ENCODE measurements at regions not wholly inside any gene's neighbourhood (a gene's known extent, or its start where the extent isn't known, plus 50 kb on each side); places are given as distances from the start of the nearest gene placed in this dataset.
"Not testable (repeated sequence)": the region's sequence is repeated elsewhere in the genome, so short reads cannot be mapped to it uniquely, and the experiment has no call there.

- Histone ChIP-seq H3K27me3 (no peaks in the 10 kb centered on the region), H3K27ac (no peak overlapping the region), H3K4me1 (no peaks in the 10 kb centered on the region), H3K4me3 (no peak overlapping the region), H3K9me3 (no peaks in the 10 kb centered on the region), H3K36me3 (no peaks in the 10 kb centered on the region)
- no peak for DNase-seq
- in situ Hi-C loops (cut with MboI; ENCODE audit: low sequenced_read_pairs in 4 of 4) (no loop called here), intact Hi-C loops (cut with DNase I; ENCODE audit: low total_unique reads) (no loop called here)
- ATAC-seq, result no peak
- TF ChIP-seq POLR2A (IDR thresholded peaks at IDR 0.05) (no peak), CTCF (IDR thresholded peaks at IDR 0.05 in 4 of 5, conservative IDR thresholded peaks at IDR 0.05 in 1 of 5) (no peak)
Observed at GRCh38 chr5:18457255-18457654, 823.0 kb downstream of the TAF11L14 start.

- Histone ChIP-seq H3K4me1 (no peaks in the 10 kb centered on the region), H3K4me3 (no peak overlapping the region), H3K9me3 (no peaks in the 10 kb centered on the region), H3K36me3 (no peaks in the 10 kb centered on the region), H3K27ac (no peak overlapping the region), H3K27me3 (no peaks in the 10 kb centered on the region)
- TF ChIP-seq POLR2A (IDR thresholded peaks at IDR 0.05) (no peak), CTCF (IDR thresholded peaks at IDR 0.05 in 4 of 5, conservative IDR thresholded peaks at IDR 0.05 in 1 of 5) (no peak)
- DNase-seq (no peak), ATAC-seq (no peak)
- in situ Hi-C loops (cut with MboI; ENCODE audit: low sequenced_read_pairs in 4 of 4), result no loop called here
- intact Hi-C loops (cut with DNase I; ENCODE audit: low total_unique reads), result no loop called here
Observed at GRCh38 chr5:18461766-18462165, 827.5 kb downstream of the TAF11L14 start.

GRCh38 chr5:18465833-18466681 lies 831.8 kb downstream of the TAF11L14 start:
- no peaks in the 10 kb centered on the region for H3K27me3 ChIP-seq
- in situ Hi-C loops (cut with MboI; ENCODE audit: low sequenced_read_pairs in 4 of 4) (no loop called here), intact Hi-C loops (cut with DNase I; ENCODE audit: low total_unique reads) (no loop called here)
- TF ChIP-seq POLR2A (IDR thresholded peaks at IDR 0.05) (no peak), CTCF (IDR thresholded peaks at IDR 0.05 in 4 of 5, conservative IDR thresholded peaks at IDR 0.05 in 1 of 5) (peak in 2 of 5 experiments; percentile 17 to 24)
- H3K27ac ChIP-seq, result no peak overlapping the region
- no peaks in the 10 kb centered on the region for H3K36me3 ChIP-seq
- ATAC-seq (no peak), DNase-seq (no peak)
- H3K4me3 ChIP-seq, result no peak overlapping the region
- H3K9me3 ChIP-seq, result no peaks in the 10 kb centered on the region
- no peaks in the 10 kb centered on the region for H3K4me1 ChIP-seq

GRCh38 chr5:18466731-18467130 lies 832.5 kb downstream of the TAF11L14 start:
- ATAC-seq (no peak), DNase-seq (no peak)
- intact Hi-C loops (cut with DNase I; ENCODE audit: low total_unique reads) (no loop called here), in situ Hi-C loops (cut with MboI; ENCODE audit: low sequenced_read_pairs in 4 of 4) (no loop called here)
- TF ChIP-seq POLR2A (IDR thresholded peaks at IDR 0.05), result no peak
- Histone ChIP-seq H3K4me1 (no peaks in the 10 kb centered on the region), H3K4me3 (no peak overlapping the region), H3K27me3 (no peaks in the 10 kb centered on the region), H3K36me3 (no peaks in the 10 kb centered on the region), H3K9me3 (no peaks in the 10 kb centered on the region), H3K27ac (no peak overlapping the region)

GRCh38 chr5:18471791-18472190 lies 837.5 kb downstream of the TAF11L14 start:
- H3K4me3 ChIP-seq; ATAC-seq; H3K4me1 ChIP-seq; DNase-seq; H3K27ac ChIP-seq; H3K36me3 ChIP-seq; H3K9me3 ChIP-seq; H3K27me3 ChIP-seq; in situ Hi-C loops (cut with MboI; ENCODE audit: low sequenced_read_pairs in 4 of 4); intact Hi-C loops (cut with DNase I; ENCODE audit: low total_unique reads): not testable (repeated sequence)
